Right atrium auricular region (tissue), 2 donors: ENCODE measurements at regions not wholly inside any gene's neighbourhood (a gene's known extent, or its start where the extent isn't known, plus 50 kb on each side); places are given as distances from the start of the nearest gene placed in this dataset.

Experiments used
- DNase-seq: peaks from one replicate; pipeline ENCODE4 v3.0.0-alpha.2; 2019; ENCODE audit warnings: low spot score
- H3K27ac ChIP-seq, 2 donors: fragments of 200-600 bp; sonication (generic); 1 replicate in 1 of 2; 2 replicates in 1 of 2; pipeline ENCODE4 v1.5.1; 2016 to 2019
- H3K27me3 ChIP-seq, 2 donors: fragments of 200-600 bp; sonication (generic); one replicate each; pipeline versions ENCODE4 v1.5.1 to v1.6.0; 2017 to 2019
- H3K36me3 ChIP-seq: fragments of 200-600 bp; sonication (generic); one replicate; pipeline ENCODE4 v1.5.1; 2016
- H3K4me1 ChIP-seq, 2 donors: fragments of 200-600 bp; sonication (generic); one replicate each; pipeline versions ENCODE4 v1.5.1 to v1.6.0; 2017 to 2019
- H3K4me3 ChIP-seq, 2 donors: fragments of 200-600 bp; sonication (generic); 1 replicate in 1 of 2; 2 replicates in 1 of 2; pipeline ENCODE4 v1.5.1; 2017 to 2019; ENCODE audit warnings: mild to moderate bottlenecking in 1 of 2, moderate library complexity in 1 of 2
- H3K9me3 ChIP-seq, 2 donors: fragments of 200-600 bp; sonication (generic); one replicate each; pipeline ENCODE4 v1.5.1; 2019
- CTCF ChIP-seq, 2 donors: fragments of 200-600 bp; sonication (generic); IDR thresholded peaks; one replicate each; pipeline ENCODE4 v1.5.1; 2019; ENCODE audit warnings: antibody characterized with exemption in 2 of 2

GRCh38 chr2:186910996-186911395, 62.0 kb upstream of the ZSWIM2 start:
- H3K4me1 ChIP-seq, result no peaks in the 10 kb centered on the region
- no peak for TF ChIP-seq CTCF (IDR thresholded peaks at IDR 0.05)
- no peaks in the 10 kb centered on the region for H3K27me3 ChIP-seq
- H3K4me3 ChIP-seq, result no peak overlapping the region
- H3K27ac ChIP-seq, result no peak overlapping the region
- no peaks in the 10 kb centered on the region for H3K9me3 ChIP-seq
- H3K36me3 ChIP-seq, result no peaks in the 10 kb centered on the region
- DNase-seq, result no peak

GRCh38 chr2:186909095-186909494, 60.1 kb upstream of the ZSWIM2 start:
- H3K4me3 ChIP-seq, result no peak overlapping the region
- no peak for DNase-seq
- TF ChIP-seq CTCF (IDR thresholded peaks at IDR 0.05), result no peak
- H3K9me3 ChIP-seq, result no peaks in the 10 kb centered on the region
- H3K4me1 ChIP-seq, result no peaks in the 10 kb centered on the region
- H3K27ac ChIP-seq, result no peak overlapping the region
- no peaks in the 10 kb centered on the region for H3K36me3 ChIP-seq
- no peaks in the 10 kb centered on the region for H3K27me3 ChIP-seq

DNA sequence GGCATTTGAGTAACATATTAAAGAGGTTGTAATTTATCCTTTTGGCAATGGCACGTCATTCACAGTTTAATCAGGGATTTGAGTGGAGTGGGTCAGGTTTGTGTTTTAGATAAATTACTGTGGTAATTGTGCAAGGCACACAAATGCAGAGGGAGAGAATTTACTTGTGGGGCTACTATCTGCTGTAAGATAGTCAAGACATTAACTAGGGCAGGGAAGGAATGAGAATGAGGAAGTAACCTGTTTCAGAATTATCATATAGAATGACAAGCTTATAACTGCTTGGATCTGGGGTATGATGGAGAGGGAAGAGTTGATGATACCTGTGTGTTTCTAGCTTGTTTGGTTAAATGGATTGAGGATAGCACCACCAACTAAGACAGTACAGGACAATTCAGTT, 58.9 kb upstream of the ZSWIM2 start:
- no peak for TF ChIP-seq CTCF (IDR thresholded peaks at IDR 0.05)
- no peaks in the 10 kb centered on the region for H3K36me3 ChIP-seq
- no peaks in the 10 kb centered on the region for H3K4me1 ChIP-seq
- DNase-seq, result no peak
- no peak overlapping the region for H3K27ac ChIP-seq
- no peak overlapping the region for H3K4me3 ChIP-seq
- H3K9me3 ChIP-seq, result no peaks in the 10 kb centered on the region
- no peaks in the 10 kb centered on the region for H3K27me3 ChIP-seq

DNA sequence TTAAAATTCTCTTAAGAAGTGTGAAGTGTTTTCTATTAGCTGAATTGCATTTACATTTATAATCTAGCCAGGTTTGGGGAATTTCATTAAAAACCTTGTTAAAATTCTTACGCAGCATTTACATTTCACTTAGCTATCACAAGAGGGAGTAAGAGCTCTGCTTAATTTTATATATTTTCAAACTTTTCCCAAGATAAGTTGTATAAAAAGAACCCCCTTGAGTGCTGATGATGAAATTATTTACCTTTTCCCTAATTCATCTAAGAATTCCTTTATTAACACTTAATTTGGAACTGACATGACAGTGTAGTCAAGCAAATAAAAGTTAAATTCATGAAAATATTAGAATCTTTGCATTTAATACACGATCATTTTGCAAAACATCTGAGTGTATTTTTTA, 54.2 kb upstream of the ZSWIM2 start:
- no peak overlapping the region for H3K27ac ChIP-seq
- H3K27me3 ChIP-seq, result no peaks in the 10 kb centered on the region
- no peak overlapping the region for H3K4me3 ChIP-seq
- DNase-seq, result no peak
- no peaks in the 10 kb centered on the region for H3K9me3 ChIP-seq
- no peaks in the 10 kb centered on the region for H3K4me1 ChIP-seq
- peak in 1 of 2 donors; percentile 52 for TF ChIP-seq CTCF (IDR thresholded peaks at IDR 0.05)
- no peaks in the 10 kb centered on the region for H3K36me3 ChIP-seq
